BJ (cell line): ENCODE measurements at regions not wholly inside any gene's neighbourhood (a gene's known extent, or its start where the extent isn't known, plus 50 kb on each side); places are given as distances from the start of the nearest gene placed in this dataset.

Experiments used
- CTCF ChIA-PET: fragments of 350-600 bp; formaldehyde crosslinking; extraction: SDS; loops from one replicate; lab custom pipeline; 2021; ENCODE audit warnings: antibody characterized with exemption, inconsistent platforms; lab: Yijun Ruan, JAX
- POLR2A ChIA-PET: fragments of 300-600 bp; sonication (Branson Sonifier 250); formaldehyde crosslinking; extraction: SDS; loops from one replicate; lab custom pipeline; 2021; ENCODE audit warnings: antibody characterized with exemption; lab: Charles Lee
- DNase-seq: peaks from one replicate; pipeline ENCODE4 v3.0.0-alpha.2; 2011; ENCODE audit warnings: low read depth
- H3K27me3 ChIP-seq: 2 replicates; pipeline ENCODE4 v1.6.0; 2011; ENCODE audit warnings: low read length; ENCODE audit not compliant: control insufficient read depth, insufficient read depth
- H3K36me3 ChIP-seq: 2 replicates; pipeline ENCODE4 v1.5.1; 2011; ENCODE audit warnings: low read length; ENCODE audit not compliant: control insufficient read depth, insufficient read depth
- H3K4me3 ChIP-seq: 2 replicates; pipeline ENCODE4 v1.5.1; 2011; ENCODE audit warnings: low read depth, mild to moderate bottlenecking, control low read depth, low read length
- CTCF ChIP-seq: IDR thresholded peaks from 2 replicates; pipeline ENCODE4 v1.5.1; 2011; ENCODE audit warnings: low read depth, mild to moderate bottlenecking, control low read depth, inconsistent platforms, low read length, moderate library complexity; ENCODE audit not compliant: insufficient read depth

- no peaks in the 10 kb centered on the region for H3K36me3 ChIP-seq
- H3K27me3 ChIP-seq = peaks cover 1% of the 10 kb centered on the region; the same call in 1 of the 2 replicates
- no peak for DNase-seq
- ChIA-PET POLR2A (interaction anchor here (0.7 kb wide), 1 partner anchor 14 kb away, joined by 4 read pairs; no protein-coding TSS in a partner anchor), CTCF (no interaction called here)
- TF ChIP-seq CTCF = no peak
- H3K4me3 ChIP-seq = no peak overlapping the region
Observed at GRCh38 chr12:115012861-115013235, 328.9 kb upstream of the TBX3 start.

- peaks cover 1% of the 10 kb centered on the region; the same call in 1 of the 2 replicates for H3K27me3 ChIP-seq
- no peak for TF ChIP-seq CTCF
- no peaks in the 10 kb centered on the region for H3K36me3 ChIP-seq
- POLR2A ChIA-PET = no interaction called here
- CTCF ChIA-PET = no interaction called here
- no peak overlapping the region for H3K4me3 ChIP-seq
- DNase-seq = no peak
Observed at GRCh38 chr12:115011703-115012102, 327.7 kb upstream of the TBX3 start.

GRCh38 chr12:115010324-115010995, 326.5 kb upstream of the TBX3 start:
- H3K36me3 ChIP-seq = no peaks in the 10 kb centered on the region
- H3K4me3 ChIP-seq = no peak overlapping the region
- no peak for TF ChIP-seq CTCF
- ChIA-PET POLR2A (no interaction called here), CTCF (interaction anchor here (1.4 kb wide), 1 partner anchor 10 kb away, joined by 5 read pairs; no protein-coding TSS in a partner anchor)
- peaks cover 1% of the 10 kb centered on the region; the same call in 1 of the 2 replicates for H3K27me3 ChIP-seq
- no peak for DNase-seq

GRCh38 chr12:115008929-115009328, 325.0 kb upstream of the TBX3 start:
- no peak overlapping the region for H3K4me3 ChIP-seq
- H3K36me3 ChIP-seq = no peaks in the 10 kb centered on the region
- DNase-seq = no peak
- H3K27me3 ChIP-seq = no peaks in the 10 kb centered on the region; the same call in 1 of the 2 replicates
- POLR2A ChIA-PET = no interaction called here
- CTCF ChIA-PET = interaction anchor here (1.5 kb wide), 1 partner anchor 16 kb away, joined by 3 read pairs; no protein-coding TSS in a partner anchor
- TF ChIP-seq CTCF = no peak

GRCh38 chr12:115004470-115005146, 320.6 kb upstream of the TBX3 start:
- Histone ChIP-seq H3K36me3 (no peaks in the 10 kb centered on the region), H3K4me3 (no peak overlapping the region), H3K27me3 (no peaks in the 10 kb centered on the region; the same call in 1 of the 2 replicates)
- ChIA-PET POLR2A (no interaction called here), CTCF (interaction anchor here (0.8 to 1.0 kb wide), 2 partner anchors 11 to 14 kb away, joined by 3 to 4 read pairs; no protein-coding TSS in a partner anchor)
- no peak for DNase-seq
- no peak for TF ChIP-seq CTCF
